ENCODE measurements at regions not wholly inside any gene's neighbourhood (a gene's known extent, or its start where the extent isn't known, plus 50 kb on each side); places are given as distances from the start of the nearest gene placed in this dataset.
A peak's percentile ranks its signal among the peaks of the same experiment; 100 is the strongest.
"Not testable (repeated sequence)": the region's sequence is repeated elsewhere in the genome, so short reads cannot be mapped to it uniquely, and the experiment has no call there.

GRCh38 chr16:88252057-88252794 lies 130.5 kb upstream of the ZNF469 start:
- not testable (repeated sequence) for DNase-seq

GRCh38 chr16:88258141-88258540 lies 124.6 kb upstream of the ZNF469 start:
- not testable (repeated sequence) for DNase-seq

- DNase-seq: not testable (repeated sequence)
Measured at GRCh38 chr16:88258764-88259525, 123.8 kb upstream of the ZNF469 start.

- DNase-seq: not testable (repeated sequence)
Measured at GRCh38 chr16:88259538-88259937, 123.2 kb upstream of the ZNF469 start.

- not testable (repeated sequence) for DNase-seq
Measured at GRCh38 chr16:88260146-88260545, 122.6 kb upstream of the ZNF469 start.

- DNase-seq: not testable (repeated sequence)
Measured at GRCh38 chr16:88260881-88261665, 121.7 kb upstream of the ZNF469 start.

- not testable (repeated sequence) for DNase-seq
Measured at GRCh38 chr16:88261814-88262605, 120.7 kb upstream of the ZNF469 start.

GRCh38 chr16:88262858-88263563 lies 119.7 kb upstream of the ZNF469 start:
- DNase-seq: not testable (repeated sequence)

- DNase-seq: not testable (repeated sequence)
Measured at GRCh38 chr16:88263681-88264287, 119.0 kb upstream of the ZNF469 start.

GRCh38 chr16:88264641-88265285 lies 118.0 kb upstream of the ZNF469 start:
- peak; percentile 34 to 40 for DNase-seq

GRCh38 chr16:88265286-88265938 lies 117.3 kb upstream of the ZNF469 start:
- peak; percentile 13 to 17 for DNase-seq

- not testable (repeated sequence) for DNase-seq
Measured at GRCh38 chr16:88266036-88266435, 116.7 kb upstream of the ZNF469 start.

GRCh38 chr16:88266935-88267551 lies 115.7 kb upstream of the ZNF469 start:
- DNase-seq: not testable (repeated sequence)

GRCh38 chr16:88268186-88268970 lies 114.4 kb upstream of the ZNF469 start:
- not testable (repeated sequence) for DNase-seq

GRCh38 chr16:88270171-88270790 lies 112.5 kb upstream of the ZNF469 start:
- not testable (repeated sequence) for DNase-seq

GRCh38 chr16:88271296-88271695 lies 111.5 kb upstream of the ZNF469 start:
- DNase-seq: not testable (repeated sequence)

GRCh38 chr16:88271776-88272175 lies 111.0 kb upstream of the ZNF469 start:
- not testable (repeated sequence) for DNase-seq

GRCh38 chr16:88272437-88272836 lies 110.3 kb upstream of the ZNF469 start:
- DNase-seq: not testable (repeated sequence)

All from activated CD4-positive, alpha-beta T cell treated with anti-CD3 and anti-CD28 coated beads, Interleukin-2, amount 50 U/mL, for 4 hours (primary cell).